ENCODE measurements at regions not wholly inside any gene's neighbourhood (a gene's known extent, or its start where the extent isn't known, plus 50 kb on each side); places are given as distances from the start of the nearest gene placed in this dataset.

DNA sequence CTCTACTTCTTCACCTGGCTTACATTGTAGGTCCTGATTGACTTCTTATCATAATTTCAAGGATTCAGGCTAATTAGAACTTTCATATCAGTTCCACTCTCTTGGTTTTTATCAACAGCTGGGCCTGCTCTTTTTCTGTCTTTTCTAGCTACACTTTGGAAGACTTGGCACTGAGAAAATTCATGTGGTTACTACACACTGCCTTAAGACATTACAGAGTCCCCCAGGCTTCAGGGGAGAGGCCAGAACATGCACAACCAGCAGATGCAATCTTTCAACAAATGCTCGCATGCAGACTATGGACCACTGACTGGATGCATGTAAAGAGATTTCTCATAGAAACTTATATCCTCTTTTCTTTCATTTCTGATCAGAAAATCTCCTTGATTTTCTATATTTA is 423.5 kb downstream of the TUSC7 start:
- DNase-seq = no peak

DNA sequence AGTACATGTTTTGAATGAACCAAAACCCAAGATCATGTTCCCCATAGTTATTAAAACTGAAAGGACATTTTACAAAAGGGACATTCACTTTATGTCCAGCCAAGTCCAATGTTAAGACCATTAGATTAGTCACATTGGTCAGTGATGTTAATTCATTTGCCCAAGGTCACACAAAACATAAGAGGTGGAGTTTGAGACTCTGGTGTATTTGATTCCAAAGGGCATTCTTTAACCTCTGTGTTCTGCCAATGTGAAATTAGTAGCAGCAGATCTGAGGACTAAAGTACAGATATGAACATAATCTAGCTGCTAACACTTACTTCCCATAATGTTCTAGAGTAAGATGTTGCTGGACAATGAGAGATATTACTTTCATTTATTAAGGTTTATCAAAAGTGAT is 425.6 kb downstream of the TUSC7 start:
- DNase-seq = no peak

DNA sequence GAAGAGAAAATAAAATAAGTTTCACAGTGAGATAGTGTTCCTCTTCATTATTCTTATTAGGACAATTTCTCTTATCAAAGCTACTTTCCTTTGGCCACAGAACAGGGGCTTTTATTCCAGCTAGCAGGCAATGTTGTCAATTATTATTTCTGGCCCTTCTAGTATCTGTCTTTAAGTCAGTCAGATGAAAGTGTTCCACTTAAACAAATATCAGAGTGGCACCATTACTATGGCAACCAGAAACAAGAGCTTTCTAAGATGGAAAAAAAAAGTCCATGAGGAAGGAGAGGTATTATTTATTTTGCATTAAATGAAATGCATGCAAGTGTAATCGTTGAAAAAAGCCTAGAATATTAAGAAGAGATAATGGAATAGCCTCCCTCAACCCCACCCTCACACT is 426.4 kb downstream of the TUSC7 start:
- no peak for DNase-seq

DNA sequence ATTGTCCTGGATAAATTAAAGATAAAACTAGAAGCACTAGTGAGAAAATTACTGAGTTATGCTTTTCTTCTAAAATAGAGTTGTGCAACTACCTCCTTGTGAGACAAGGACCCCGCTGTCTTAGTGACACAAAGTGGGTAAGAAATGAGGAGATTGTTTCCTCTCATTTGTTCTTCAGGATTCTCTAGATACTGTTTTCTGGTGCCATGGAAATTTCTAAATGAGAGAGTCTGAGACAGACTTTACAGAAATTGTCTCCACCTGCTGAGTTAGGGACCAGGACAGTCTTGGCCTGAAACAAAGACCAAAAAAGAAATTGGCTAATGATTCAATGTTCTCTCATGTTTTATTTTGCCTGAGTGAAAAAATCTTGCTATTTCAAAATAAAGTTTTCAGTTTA is 427.5 kb downstream of the TUSC7 start:
- no peak for DNase-seq

DNA sequence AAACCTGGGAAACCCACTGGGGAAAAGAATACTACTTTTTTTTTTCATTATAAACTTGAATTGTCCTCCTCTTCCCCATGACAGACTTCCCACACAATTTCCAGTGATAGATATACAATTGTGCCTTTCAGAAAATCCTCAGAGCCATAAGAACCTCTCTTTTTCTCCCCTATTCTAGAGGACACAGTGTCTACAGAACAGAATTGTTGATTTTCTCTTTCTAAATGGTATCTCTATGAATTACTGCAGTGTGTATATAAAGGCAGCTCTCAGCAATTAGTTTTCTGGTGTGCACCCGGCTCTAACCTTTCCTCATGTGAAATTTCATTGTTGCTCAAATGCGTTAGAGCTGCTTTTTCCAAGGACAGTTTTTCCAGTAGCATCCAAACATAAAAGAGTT is 430.1 kb downstream of the TUSC7 start:
- DNase-seq = no peak

DNA sequence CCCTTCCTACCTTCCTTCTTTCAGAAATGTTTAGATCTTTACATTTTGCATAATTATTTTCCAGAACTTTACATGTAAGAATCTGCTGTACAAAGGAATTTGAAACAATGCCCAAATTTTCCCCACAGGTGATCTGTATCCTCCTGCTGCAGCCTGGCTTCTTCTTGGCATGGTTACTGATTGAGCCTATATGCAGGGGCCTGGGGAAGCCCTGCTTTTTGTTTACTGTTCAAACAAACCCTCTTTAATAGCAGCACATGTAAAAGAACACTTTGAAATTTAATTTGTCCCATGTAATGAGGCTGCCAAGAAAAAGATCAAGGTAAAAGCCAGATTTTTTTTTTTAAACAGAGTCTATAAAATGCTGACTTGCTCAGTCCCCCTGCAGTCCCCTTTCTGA is 432.2 kb downstream of the TUSC7 start:
- no peak for DNase-seq

DNA sequence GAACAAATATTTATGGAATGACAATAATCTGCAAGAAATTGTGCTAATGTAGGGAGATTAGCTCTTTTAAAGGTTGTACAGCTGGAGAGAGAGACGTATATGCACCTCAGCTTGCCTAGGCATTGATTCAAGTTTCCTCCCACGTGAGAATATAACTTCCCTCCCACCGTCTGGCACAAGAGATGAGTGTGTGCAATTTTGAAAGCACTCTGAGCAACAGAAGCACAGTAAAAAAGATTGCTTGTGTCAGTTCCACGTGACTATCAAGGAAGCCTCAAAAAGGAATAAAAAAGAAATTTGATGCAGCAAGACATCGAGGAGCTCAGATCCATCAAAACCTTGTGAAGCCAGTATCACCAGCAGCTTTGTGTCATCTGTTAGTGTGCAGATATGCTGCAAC is 435.3 kb downstream of the TUSC7 start:
- no peak for DNase-seq

DNA sequence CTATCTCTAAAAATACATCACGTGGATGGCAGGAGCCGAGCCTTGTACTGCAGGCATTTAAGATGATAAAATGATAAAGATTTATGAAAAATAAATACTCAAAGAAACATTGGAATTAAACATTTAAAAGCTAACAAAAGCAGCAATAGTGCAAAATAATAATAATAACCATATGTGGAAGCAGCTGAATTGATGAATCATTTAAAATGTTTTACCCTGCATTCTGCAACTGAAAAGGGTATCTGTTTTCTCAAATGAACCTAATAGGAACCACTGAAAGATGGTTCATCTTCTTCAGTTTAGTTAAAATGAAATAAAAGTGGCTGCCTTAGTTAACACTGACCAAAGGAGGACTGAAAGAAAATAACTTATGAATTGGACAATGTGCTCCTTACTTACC is 436.1 kb downstream of the TUSC7 start:
- DNase-seq = no peak

DNA sequence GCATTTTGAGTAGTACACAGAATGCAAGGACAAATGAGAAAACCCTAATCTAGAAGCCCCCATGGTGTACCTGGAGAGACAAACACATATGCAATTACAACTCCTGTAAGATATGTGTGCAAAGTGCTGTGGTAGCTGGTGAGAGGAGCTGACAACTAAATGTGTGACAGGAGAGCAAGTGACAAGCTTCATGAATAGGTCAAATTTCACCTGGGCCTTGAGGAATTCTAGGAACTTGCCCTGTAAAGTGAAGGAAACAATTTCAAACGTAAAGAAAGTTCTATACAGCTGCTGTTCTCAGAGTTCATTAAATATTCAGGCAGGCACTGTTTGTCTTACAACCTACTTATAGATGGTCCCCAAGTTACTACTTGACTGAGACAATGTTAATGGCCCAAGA is 437.0 kb downstream of the TUSC7 start:
- no peak for DNase-seq

DNA sequence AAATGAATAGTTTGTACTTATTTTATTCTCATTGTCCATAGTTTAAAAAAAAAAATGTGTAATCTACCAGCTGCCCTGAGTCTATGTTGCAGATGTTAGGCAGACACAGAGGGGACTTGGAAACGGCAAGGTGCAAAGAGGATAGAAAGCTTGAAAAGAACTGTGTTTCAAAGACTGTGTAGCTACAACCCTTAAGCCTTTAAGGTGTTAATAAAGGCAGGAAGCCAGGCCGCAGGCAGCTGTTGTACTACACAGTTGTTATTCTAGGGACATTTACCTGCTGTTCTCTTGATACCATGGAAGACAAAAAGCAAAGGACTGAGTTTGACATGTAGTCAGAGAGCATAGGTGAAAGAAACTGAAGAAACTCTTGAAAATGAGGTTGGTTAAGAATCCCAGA is 440.0 kb downstream of the TUSC7 start:
- no peak for DNase-seq

DNA sequence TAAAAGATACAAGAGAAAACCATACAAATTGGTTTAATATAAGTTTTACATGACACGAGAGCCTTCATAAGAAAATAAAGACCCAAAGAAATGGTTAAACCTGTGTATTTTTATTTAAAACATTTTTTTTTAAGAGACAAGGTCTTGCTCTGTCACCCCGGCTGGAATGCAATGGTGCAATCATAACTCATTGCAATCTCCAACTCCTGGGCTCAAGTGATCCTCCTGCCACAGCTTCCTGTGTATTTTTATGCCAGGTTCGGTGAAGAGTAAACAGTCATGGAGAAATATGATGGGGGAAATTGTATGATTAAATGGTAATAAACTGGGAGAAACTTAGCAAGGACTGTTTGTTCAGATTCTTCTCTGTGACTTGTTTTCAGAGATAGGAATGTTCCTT is 441.0 kb downstream of the TUSC7 start:
- DNase-seq = no peak

DNA sequence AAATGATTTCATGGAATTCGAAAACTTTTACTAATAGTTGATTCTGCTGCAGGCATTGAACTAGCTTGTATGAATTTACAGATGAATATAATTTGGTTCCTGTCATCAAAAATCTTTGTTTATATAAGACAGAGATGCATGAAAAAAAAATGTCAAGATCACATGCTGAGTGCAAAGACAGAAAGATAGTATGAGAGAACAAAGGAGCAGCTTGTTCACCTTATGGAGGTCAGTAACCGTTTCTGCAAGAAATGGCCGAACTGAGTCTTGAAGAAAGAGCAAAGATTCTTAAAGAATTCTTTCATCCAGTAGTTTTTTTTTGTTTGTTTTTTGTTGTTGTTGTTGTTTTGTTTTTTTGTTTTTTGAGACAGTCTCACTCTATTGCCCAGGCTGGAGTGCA is 450.6 kb downstream of the TUSC7 start:
- no peak for DNase-seq

DNA sequence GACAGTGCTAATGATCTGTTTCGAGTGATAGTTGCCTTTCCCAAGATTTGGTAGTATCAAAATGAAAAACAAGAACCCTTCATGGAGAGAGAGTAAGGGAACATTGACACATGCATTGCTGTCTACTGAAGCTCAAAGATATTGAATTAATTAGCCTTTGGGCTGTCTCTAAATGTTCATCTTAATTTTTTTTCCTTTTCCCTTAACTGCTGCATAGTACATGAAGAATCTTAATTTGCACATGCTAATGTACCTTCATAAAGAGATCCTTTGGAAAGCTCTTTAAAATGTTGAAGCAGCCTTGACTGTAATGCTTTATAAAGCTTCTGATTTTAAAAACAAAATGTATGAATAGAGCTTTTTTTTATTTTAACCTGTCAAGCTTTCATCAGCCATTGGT is 452.2 kb downstream of the TUSC7 start:
- no peak for DNase-seq

DNA sequence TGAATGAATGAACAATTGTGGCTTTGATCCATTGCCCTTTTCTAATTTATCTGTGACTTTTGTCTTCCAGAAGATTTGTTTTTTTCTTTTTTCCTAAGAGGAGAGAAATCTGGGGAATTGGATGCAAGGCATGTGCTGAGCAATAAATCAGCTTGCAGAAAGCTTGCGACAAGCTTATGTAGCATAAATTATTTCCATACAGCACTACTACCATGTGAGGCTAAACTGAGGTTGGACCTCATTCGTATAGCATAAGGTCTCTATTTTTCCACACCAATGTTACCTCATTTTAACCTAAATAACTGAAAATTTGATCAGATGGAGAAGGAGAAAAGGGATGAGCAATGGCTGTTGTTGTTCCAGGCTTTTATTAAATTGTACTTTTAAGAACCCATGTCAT is 455.6 kb downstream of the TUSC7 start:
- DNase-seq = no peak

DNA sequence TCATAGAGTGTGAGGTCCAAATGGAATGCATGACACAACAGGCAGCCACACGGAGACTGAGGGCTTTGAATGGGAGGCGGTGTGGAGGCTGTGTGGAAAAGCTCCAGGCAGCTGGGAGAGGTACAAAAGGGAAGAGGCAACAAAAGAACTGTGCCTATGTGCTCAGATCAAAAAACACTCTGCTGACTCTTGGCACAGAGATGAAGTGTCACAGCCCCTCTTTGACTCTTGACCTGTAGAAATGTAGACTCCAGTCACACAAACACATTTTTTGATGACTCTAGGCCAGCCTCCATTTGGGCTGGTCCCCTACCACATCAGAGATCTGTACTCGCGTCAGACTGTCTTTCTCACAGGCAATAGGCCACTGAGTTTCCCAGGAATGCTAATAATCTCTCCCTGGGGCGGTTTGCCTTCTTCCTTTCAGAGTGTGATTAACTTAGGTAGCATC is 456.0 kb downstream of the TUSC7 start:
- no peak for DNase-seq

DNA sequence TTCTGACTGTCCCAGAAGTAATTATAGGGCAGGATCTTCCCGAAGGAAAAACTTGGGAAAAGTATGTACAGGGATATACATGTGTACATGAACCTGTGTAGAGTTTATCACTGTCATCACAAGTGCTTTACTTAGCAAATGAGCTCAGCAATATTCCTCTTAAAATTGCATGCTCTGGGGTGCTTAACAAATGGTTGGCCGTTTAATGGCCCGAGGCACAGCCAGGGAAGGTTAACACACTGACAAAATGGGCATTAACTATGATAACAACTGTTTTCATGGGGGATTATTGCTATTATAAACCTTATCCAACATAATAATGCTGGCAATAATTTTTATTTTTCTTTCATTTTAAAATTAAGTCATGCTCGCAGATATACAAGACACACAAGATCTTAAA is 459.3 kb downstream of the TUSC7 start:
- DNase-seq = no peak

DNA sequence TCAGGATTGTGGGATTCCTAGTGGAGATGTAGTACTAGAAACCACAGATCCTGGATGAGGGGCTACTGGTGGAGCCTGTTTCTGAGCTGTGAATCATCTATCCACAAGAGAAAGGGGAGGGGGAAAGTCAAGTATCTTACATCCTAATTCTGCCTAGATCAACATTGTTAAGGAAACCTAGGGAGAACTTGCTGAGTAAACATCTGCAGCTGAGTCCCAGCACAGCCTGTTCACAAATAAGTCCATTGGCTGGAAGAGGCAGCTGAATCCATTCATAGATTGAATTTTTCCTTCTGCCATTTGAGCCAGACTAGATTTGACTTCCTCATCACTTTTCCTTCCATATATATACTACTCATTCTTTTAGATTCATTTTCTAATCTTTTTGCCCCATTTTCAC is 460.5 kb downstream of the TUSC7 start:
- DNase-seq = no peak

DNA sequence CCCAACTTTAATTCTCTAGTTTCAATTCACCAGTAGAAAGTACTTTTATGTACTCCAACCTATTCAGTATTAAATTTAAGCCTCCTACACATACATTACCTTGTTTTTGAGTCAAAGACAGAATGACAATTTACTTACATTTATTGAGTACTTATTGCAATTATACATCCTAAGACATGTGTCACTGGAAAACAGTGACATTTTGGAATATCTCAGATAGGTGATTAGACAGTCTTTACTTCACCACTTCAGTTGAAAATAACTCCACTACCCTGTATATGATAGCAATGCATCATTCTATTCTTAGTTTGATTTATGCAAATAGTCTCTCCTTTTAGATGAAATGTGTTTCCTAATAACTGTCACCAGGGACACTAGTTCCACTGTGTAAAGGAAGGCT is 461.5 kb downstream of the TUSC7 start:
- DNase-seq = no peak

DNA sequence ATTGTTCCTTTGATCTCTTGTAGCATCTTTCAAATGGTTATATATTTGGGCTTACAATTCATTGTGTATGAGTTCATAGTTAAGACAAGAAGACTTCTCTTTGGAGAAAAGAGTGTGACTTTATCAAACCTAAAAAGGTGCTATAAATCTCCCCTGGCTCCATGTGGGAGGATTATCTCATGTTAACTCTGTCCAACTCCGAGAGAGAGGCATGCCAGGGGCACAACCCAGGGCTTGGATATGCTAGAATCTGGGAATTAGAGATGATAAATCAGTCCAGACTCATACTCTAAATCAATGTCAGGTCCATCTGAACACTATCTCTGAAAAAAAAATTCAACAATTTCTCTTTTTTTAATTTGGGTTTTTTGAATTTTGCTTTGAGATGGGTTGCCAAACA is 462.8 kb downstream of the TUSC7 start:
- no peak for DNase-seq

DNA sequence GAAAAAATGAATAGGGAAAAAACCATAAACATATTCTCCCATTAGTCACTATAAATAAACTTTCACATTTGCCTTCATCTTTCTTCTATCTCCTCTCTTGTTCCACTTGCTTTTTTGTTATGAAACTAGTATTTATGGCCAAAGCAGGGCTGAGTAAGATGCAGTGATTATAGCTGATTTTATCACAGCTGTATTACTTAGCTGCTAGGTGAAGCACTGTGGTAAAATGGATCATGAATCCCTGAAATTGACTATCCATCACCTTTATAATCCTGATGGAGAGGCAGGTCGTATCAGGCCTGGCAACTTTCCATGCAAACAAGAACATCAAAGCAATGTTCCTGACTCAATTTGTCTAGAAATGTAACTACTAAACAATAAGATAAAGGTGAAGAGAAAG is 471.6 kb downstream of the TUSC7 start:
- no peak for DNase-seq

DNA sequence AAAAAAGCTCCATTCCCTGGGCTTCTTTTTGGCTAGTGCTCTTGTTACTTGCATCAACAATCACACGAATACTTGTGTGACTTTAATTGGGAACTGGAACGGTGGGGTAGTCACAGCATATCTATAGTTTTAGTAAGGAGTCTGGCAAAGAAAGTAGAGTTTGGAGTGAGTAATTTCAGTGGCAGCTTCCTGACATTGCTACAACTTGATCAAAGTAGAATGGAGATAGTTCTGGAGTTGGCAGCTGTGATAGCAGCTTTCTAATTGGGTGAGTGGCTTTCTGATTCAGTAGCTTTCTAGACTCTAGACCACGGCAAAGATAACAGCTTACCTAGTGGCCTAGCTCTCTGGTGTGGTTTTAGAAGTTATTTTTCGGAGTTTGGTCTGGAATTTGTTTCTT is 475.0 kb downstream of the TUSC7 start:
- DNase-seq = no peak

DNA sequence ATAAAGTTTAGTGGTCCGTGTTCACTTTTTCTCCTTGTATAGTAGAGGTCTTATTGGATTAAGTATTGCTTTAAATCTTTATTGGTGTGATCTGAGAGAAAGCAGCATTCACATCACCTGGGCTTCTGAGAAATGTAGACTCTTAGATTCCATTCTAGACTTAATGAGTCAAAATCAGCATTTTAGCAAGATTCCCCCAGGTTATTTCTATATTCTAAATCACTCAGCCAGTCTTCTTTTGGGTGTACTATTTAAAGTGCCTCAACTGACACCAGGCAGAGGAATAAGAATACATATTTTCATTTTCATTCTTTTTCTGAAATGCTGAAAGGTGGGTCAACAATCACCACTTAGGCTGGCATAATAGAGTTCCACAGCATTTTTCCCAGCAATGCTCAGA is 481.7 kb downstream of the TUSC7 start:
- no peak for DNase-seq

DNA sequence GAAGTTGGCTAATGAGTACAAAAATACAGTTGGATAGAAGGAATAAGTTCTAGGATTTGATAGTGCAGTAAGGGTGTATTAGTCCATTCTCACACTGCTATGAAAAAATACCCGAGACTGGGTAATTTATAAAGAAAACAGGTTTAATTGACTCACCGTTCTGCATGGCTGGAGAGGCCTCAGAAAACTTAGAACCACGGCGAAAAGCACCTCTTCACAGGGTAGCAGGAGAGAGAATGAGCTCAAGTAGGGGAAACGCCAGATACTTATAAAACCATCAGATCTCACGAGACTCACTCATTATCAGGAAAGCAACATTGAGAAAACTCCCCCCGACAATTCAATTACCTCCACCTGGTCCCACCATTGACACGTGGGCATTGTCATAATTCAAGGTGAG is 483.3 kb downstream of the TUSC7 start:
- no peak for DNase-seq

DNA sequence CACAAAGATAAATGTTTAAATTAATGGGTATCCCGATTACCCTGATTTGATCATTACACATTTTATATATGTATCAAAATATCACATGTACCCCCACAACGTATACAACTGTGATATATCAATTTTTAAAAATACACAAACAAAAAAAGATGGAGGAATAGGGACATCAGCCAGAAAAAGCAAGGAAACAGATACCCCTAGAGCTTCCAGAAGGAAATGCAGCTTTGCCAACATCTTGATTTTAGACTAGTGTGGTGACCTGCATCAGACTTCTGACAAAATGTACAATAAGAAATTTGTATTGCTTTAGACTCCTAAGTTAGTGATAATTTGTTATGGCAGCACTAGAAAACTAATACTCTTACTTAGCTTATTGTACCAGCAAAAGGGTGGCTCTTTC is 483.8 kb downstream of the TUSC7 start:
- no peak for DNase-seq

DNA sequence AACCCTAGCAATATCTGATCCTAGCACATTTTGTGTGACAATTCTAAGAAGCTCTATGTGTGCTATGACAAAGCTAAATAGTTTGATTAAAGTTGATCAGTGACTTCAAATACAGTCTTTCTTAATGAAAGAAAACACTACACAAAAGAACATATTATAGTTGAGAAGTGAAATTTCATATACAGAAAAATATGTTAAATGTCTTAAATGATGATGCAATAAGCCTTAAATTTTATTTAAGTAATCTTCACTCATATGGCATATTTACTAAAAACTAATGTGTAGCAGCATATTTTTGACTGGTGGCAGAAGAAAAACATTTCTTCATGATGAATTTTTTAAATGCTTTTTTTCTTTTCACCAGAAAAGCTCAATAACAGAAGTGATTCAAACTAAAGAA is 485.5 kb downstream of the TUSC7 start:
- no peak for DNase-seq

DNA sequence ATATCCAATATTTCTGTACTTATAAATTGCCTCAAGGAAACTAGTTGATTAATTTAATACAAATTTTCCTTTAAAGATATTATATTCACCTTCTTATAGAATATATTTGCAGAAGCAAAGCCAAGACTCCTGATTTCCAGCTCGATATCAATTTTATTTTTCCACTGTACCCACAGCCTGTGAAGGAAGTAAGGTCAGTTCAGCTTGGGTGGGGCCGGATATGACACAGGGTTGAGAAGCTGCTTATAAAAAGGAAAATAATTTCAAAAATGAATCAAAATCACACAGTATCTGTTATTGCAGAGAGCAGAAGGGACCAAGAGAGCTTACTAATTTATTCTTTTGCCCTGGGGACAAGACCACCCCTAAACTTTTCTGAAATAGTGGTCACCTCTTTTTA is 491.4 kb downstream of the TUSC7 start:
- DNase-seq = no peak

Measured in 8988T (cell line).